CD8-positive, alpha-beta memory T cell (primary cell): ENCODE measurements at regions not wholly inside any gene's neighbourhood (a gene's known extent, or its start where the extent isn't known, plus 50 kb on each side); places are given as distances from the start of the nearest gene placed in this dataset.
"Not testable (repeated sequence)": the region's sequence is repeated elsewhere in the genome, so short reads cannot be mapped to it uniquely, and the experiment has no call there.

Experiments
- CTCF ChIA-PET: fragments of 350-600 bp; sonication (Branson Sonifier 250); formaldehyde crosslinking; loops from one replicate; lab custom pipeline; 2021; ENCODE audit warnings: antibody characterized with exemption; lab: Charles Lee
- POLR2A ChIA-PET: fragments of 350-600 bp; sonication (Branson Sonifier 250); formaldehyde crosslinking; loops from one replicate; lab custom pipeline; 2021; ENCODE audit warnings: antibody characterized with exemption; lab: Charles Lee
- DNase-seq, 5 donors: peaks; one replicate each; pipeline versions ENCODE4 v3.0.0 to v3.0.0-alpha.2; 2020 to 2022; ENCODE audit warnings: mixed read lengths in 1 of 5
- H3K27ac ChIP-seq: one replicate; pipeline ENCODE4 v1.7.0; 2013; ENCODE audit warnings: low read depth, mild to moderate bottlenecking, low read length, moderate library complexity
- H3K27me3 ChIP-seq: 2 replicates; pipeline ENCODE4 v1.7.0; 2013; ENCODE audit warnings: low read length, mild to moderate bottlenecking; ENCODE audit not compliant: insufficient read depth, poor library complexity, severe bottlenecking
- H3K36me3 ChIP-seq: 2 replicates; pipeline ENCODE4 v1.7.0; 2013; ENCODE audit warnings: mild to moderate bottlenecking, low read length, moderate library complexity; ENCODE audit not compliant: insufficient read depth
- H3K4me1 ChIP-seq: 2 replicates; pipeline ENCODE4 v1.7.0; 2013; ENCODE audit warnings: mild to moderate bottlenecking, low read length, moderate library complexity; ENCODE audit not compliant: insufficient read depth
- H3K4me3 ChIP-seq: 2 replicates; pipeline ENCODE4 v1.7.0; 2013; ENCODE audit warnings: mild to moderate bottlenecking, low read length
- H3K9me3 ChIP-seq: 2 replicates; pipeline ENCODE4 v1.7.0; 2013; ENCODE audit warnings: mild to moderate bottlenecking, low read length
- H3K27ac Mint-ChIP-seq, 8 donors: one replicate each; pipeline ENCODE4 v1.8.0; 2020 to 2021; ENCODE audit warnings: mixed read lengths in 8 of 8, mild to moderate bottlenecking in 6 of 8, inconsistent platforms in 3 of 8, moderate library complexity in 3 of 8
- H3K27me3 Mint-ChIP-seq, 2 donors: one replicate each; pipeline ENCODE4 v1.8.0; 2020 to 2021; ENCODE audit warnings: mixed read lengths in 2 of 2, mild to moderate bottlenecking in 1 of 2, moderate library complexity in 1 of 2
- H3K36me3 Mint-ChIP-seq, 3 donors: one replicate each; pipeline ENCODE4 v1.8.0; 2020 to 2021; ENCODE audit warnings: mixed read lengths in 3 of 3, inconsistent platforms in 1 of 3, mild to moderate bottlenecking in 1 of 3
- H3K4me1 Mint-ChIP-seq, 3 donors: one replicate each; pipeline ENCODE4 v1.8.0; 2020 to 2021; ENCODE audit warnings: mixed read lengths in 3 of 3, inconsistent platforms in 1 of 3, mild to moderate bottlenecking in 1 of 3
- H3K4me3 Mint-ChIP-seq, 7 donors: one replicate each; pipeline ENCODE4 v1.8.0; 2020 to 2021; ENCODE audit warnings: mixed read lengths in 7 of 7, mild to moderate bottlenecking in 6 of 7, moderate library complexity in 4 of 7, inconsistent platforms in 2 of 7
- H3K9me3 Mint-ChIP-seq, 5 donors: one replicate each; pipeline ENCODE4 v1.8.0; 2020 to 2022; ENCODE audit warnings: mixed read lengths in 5 of 5, mild to moderate bottlenecking in 3 of 5, moderate library complexity in 2 of 5, inconsistent platforms in 1 of 5

DNA sequence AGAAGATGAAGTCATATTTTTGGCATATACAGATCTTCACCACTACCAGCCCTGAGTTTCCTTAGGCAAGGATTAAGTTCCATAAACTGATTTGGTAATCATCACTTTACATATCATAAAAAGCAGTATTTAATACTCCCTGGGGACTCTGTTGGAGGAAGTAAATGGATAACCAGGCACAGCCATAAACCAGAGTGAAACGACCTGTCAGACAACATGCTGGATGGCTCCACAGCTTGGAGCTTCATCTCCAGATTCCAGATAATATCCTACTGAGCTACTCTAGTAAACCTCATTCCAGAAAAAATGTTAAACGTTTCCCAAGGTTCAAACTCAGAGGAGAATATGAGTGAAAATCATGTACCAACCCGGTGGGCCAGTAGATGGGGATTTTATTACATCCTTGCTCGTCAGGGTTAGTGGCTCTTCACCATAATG lies 109.2 kb downstream of the BASP1 start:
- ChIA-PET POLR2A (no interaction called here), CTCF (no interaction called here)
- no peaks in the 10 kb centered on the region for H3K27me3 ChIP-seq
- Mint-ChIP-seq H3K27me3 (no peaks in the 10 kb centered on the region), H3K36me3 (no peaks in the 10 kb centered on the region), H3K27ac (no peak overlapping the region), H3K9me3 (peaks cover 1 to 16% (median 3%) of the 10 kb centered on the region in 5 donors), H3K4me1 (no peaks in the 10 kb centered on the region), H3K4me3 (no peak overlapping the region)
- no peak overlapping the region for H3K27ac ChIP-seq
- H3K4me1 ChIP-seq = no peaks in the 10 kb centered on the region
- DNase-seq = no peak
- H3K9me3 ChIP-seq = no peaks in the 10 kb centered on the region
- H3K4me3 ChIP-seq = no peak overlapping the region
- H3K36me3 ChIP-seq = no peaks in the 10 kb centered on the region

DNA sequence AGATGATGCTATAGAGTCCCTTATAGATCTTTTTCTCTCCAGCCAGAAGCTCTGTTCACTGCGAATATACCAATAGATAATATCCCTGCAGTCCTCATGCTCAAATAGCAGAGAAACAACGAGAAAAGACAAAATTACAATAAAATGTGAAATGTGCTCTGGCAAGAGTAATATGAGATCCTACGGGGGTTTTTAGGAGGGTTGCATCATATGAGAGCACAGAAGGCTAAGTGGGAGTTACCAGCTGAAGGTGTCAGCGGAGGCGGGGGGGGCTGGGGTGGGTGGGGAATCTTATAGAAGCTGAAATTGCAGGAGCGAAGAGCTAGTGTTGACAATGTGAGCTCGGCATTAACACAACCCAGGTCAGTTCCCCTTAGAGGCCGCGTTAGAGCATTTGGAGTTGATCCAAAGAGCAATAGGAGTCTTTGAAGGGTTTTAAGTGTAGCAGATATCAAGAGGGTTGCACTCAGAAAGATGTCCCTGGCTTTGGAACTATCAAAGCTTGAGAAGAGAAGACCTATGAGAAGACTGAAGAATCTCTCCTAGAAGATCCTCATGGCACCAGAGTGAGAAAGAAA lies 109.7 kb downstream of the BASP1 start:
- Mint-ChIP-seq H3K4me3 (no peak overlapping the region), H3K36me3 (no peaks in the 10 kb centered on the region), H3K9me3 (peaks cover 3 to 16% (median 4%) of the 10 kb centered on the region in 5 donors), H3K27ac (no peak overlapping the region), H3K4me1 (no peaks in the 10 kb centered on the region), H3K27me3 (no peaks in the 10 kb centered on the region)
- Histone ChIP-seq H3K27me3 (no peaks in the 10 kb centered on the region), H3K9me3 (no peaks in the 10 kb centered on the region), H3K27ac (no peak overlapping the region), H3K36me3 (no peaks in the 10 kb centered on the region), H3K4me3 (no peak overlapping the region), H3K4me1 (no peaks in the 10 kb centered on the region)
- ChIA-PET CTCF (no interaction called here), POLR2A (no interaction called here)
- no peak for DNase-seq

DNA sequence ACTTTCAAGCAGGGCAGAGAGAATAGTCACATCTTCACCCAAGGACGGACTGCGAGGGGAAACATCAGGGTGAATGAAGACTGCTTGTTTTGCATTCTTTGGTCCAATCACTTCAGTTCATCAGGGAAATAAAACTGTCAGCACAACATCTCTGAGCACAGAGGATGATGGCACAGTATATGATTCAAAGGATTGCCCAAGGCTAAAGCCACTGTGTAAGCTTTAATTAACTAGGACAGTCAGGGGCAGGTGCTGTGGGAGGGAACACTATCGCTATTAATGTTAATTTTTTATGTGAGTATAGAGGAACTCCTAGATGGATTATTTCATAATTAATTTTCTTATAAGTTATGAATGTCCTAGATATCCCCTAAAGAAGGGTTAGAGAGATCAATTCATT lies 112.1 kb downstream of the BASP1 start:
- Histone ChIP-seq H3K4me1 (no peaks in the 10 kb centered on the region), H3K36me3 (no peaks in the 10 kb centered on the region), H3K27me3 (no peaks in the 10 kb centered on the region), H3K4me3 (no peak overlapping the region), H3K9me3 (no peaks in the 10 kb centered on the region), H3K27ac (no peak overlapping the region)
- no peak for DNase-seq
- CTCF ChIA-PET = no interaction called here
- Mint-ChIP-seq H3K36me3 (no peaks in the 10 kb centered on the region), H3K27ac (no peak overlapping the region), H3K27me3 (no peaks in the 10 kb centered on the region), H3K9me3 (peaks cover 3 to 20% (median 9%) of the 10 kb centered on the region in 5 donors), H3K4me1 (no peaks in the 10 kb centered on the region), H3K4me3 (no peak overlapping the region)
- POLR2A ChIA-PET = no interaction called here

DNA sequence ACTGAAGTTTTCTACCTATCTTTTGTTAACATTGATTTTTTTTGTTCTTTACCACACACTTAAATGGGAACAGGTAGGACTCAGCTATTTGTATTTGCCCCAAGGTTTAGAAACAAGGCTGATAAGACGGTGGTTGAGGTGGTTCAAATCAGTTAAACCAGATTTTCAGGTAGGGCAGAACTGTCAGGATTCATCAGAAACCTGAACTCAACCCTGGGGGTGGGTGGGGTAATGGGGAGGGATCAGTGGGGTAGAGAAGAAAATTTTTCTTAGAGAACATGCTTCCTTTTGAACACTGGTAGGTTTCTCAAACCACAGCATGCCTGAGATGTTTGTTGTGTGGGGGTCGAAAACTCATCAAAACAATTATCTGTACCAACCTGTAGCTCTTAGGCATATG lies 113.0 kb downstream of the BASP1 start:
- no peaks in the 10 kb centered on the region for H3K4me1 Mint-ChIP-seq
- POLR2A ChIA-PET = no interaction called here

DNA sequence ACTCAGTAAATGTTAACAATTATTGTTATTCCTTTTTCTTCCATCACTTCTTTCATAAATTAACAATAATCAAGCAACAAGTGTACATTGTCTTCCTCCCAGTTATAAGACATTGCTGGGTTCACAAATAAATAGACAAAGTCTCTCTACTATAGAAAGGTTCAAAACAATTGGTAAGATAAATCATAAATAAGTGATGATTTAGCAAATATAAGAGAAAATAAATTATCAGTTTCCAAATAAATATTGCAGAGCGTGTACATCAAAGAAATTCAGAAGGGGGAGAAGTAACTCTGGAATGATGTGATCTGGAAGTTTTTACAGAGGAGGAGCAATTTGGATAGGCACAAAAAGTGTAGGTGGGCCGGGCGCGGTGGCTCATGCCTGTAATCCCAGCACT lies 114.2 kb downstream of the BASP1 start:
- H3K27ac Mint-ChIP-seq = no peak overlapping the region
- Histone ChIP-seq H3K4me1 (no peaks in the 10 kb centered on the region), H3K36me3 (no peaks in the 10 kb centered on the region), H3K27me3 (no peaks in the 10 kb centered on the region), H3K9me3 (no peaks in the 10 kb centered on the region), H3K4me3 (no peak overlapping the region), H3K27ac (no peak overlapping the region)
- ChIA-PET CTCF (no interaction called here), POLR2A (no interaction called here)
- no peaks in the 10 kb centered on the region for H3K27me3 Mint-ChIP-seq
- no peak overlapping the region for H3K4me3 Mint-ChIP-seq
- no peaks in the 10 kb centered on the region for H3K4me1 Mint-ChIP-seq
- H3K9me3 Mint-ChIP-seq = peaks cover 6 to 20% (median 10%) of the 10 kb centered on the region in 5 donors
- no peak for DNase-seq
- no peaks in the 10 kb centered on the region for H3K36me3 Mint-ChIP-seq

More for the DNA sequence above, 113.0 kb downstream of the BASP1 start:
- Histone ChIP-seq H3K27ac (no peak overlapping the region), H3K4me1 (no peaks in the 10 kb centered on the region), H3K4me3 (no peak overlapping the region), H3K9me3 (no peaks in the 10 kb centered on the region), H3K27me3 (no peaks in the 10 kb centered on the region), H3K36me3 (no peaks in the 10 kb centered on the region)
- Mint-ChIP-seq H3K27ac (no peak overlapping the region), H3K9me3 (peaks cover 3 to 15% (median 9%) of the 10 kb centered on the region in 5 donors), H3K4me3 (no peak overlapping the region), H3K27me3 (no peaks in the 10 kb centered on the region), H3K36me3 (no peaks in the 10 kb centered on the region)
- DNase-seq = no peak
- CTCF ChIA-PET = no interaction called here

DNA sequence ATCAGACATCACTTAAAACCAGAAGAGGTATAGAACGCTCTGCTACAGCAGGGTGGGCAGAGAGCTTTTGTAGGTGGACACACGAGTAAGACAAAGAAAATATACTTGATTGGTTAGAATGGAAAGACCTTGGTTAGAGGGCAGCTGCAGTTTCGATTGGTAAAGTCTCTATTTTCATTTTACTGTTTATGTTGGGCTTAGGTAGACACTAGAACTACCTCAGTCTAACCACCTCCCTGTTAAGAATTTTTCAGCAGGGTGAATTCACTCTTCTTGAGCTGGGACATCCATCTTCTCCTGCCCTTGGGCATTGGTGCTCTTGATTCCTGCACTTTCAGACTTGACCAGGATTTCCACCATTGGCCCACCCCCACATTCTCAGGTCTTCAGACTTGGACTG lies 116.3 kb downstream of the BASP1 start:
- Histone ChIP-seq H3K27ac (no peak overlapping the region), H3K27me3 (no peaks in the 10 kb centered on the region), H3K4me1 (no peaks in the 10 kb centered on the region), H3K9me3 (no peaks in the 10 kb centered on the region), H3K4me3 (no peak overlapping the region), H3K36me3 (no peaks in the 10 kb centered on the region)
- Mint-ChIP-seq H3K4me1 (no peaks in the 10 kb centered on the region), H3K4me3 (no peak overlapping the region), H3K36me3 (no peaks in the 10 kb centered on the region), H3K27ac (no peak overlapping the region), H3K27me3 (no peaks in the 10 kb centered on the region), H3K9me3 (peaks cover 6 to 16% (median 13%) of the 10 kb centered on the region in 5 donors)
- CTCF ChIA-PET = no interaction called here
- POLR2A ChIA-PET = no interaction called here
- DNase-seq = no peak

DNA sequence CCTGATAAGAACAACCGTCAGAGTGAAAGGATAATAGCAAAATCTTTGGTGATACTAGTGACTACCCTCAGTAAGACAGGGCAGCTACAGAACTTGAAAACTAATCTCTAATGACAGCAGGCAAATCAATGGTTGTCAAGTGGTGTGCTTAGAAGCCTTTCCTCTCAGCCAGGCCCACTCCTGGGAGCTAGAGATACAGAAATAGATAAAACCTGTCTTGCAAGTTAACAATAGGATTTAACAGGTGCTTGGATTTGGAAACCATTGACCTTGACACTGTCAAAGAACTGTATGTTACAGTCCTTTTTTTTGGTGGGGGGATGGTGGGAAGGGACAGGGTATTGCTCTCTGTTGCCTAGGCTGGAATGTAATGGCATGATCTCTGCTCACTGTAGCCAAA lies 118.6 kb downstream of the BASP1 start:
- no peaks in the 10 kb centered on the region for H3K4me1 Mint-ChIP-seq
- Histone ChIP-seq H3K27ac (no peak overlapping the region), H3K27me3 (no peaks in the 10 kb centered on the region), H3K4me3 (no peak overlapping the region), H3K36me3 (no peaks in the 10 kb centered on the region), H3K9me3 (no peaks in the 10 kb centered on the region), H3K4me1 (no peaks in the 10 kb centered on the region)
- no peaks in the 10 kb centered on the region for H3K36me3 Mint-ChIP-seq
- H3K4me3 Mint-ChIP-seq = no peak overlapping the region
- ChIA-PET POLR2A (no interaction called here), CTCF (no interaction called here)
- no peaks in the 10 kb centered on the region for H3K27me3 Mint-ChIP-seq
- no peak overlapping the region for H3K27ac Mint-ChIP-seq
- DNase-seq = no peak
- H3K9me3 Mint-ChIP-seq = peaks cover 6 to 16% (median 13%) of the 10 kb centered on the region in 5 donors

DNA sequence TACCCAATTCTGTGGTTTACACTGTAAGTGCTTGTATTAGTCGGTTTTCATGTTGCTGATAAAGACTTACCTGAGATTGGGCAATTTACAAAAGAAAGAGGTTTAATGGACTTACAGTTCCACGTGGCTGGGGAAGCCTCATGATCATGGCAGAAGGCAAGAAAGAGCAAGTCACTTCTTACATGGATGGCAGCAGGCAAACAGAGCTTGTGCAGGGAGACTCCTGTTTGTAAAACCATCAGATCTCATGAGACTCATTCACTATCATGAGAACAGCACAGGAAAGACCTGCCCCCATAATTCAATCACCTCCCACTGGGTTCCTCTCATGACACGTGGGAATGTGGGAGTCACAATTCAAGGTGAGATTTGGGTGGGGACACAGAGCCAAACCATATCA lies 119.3 kb downstream of the BASP1 start:
- H3K4me3 ChIP-seq, H3K9me3 ChIP-seq, H3K4me1 ChIP-seq, DNase-seq, CTCF ChIA-PET, H3K27me3 Mint-ChIP-seq, H3K27ac Mint-ChIP-seq, H3K4me3 Mint-ChIP-seq, POLR2A ChIA-PET, H3K36me3 ChIP-seq, H3K36me3 Mint-ChIP-seq, H3K27me3 ChIP-seq, H3K4me1 Mint-ChIP-seq, H3K27ac ChIP-seq: not testable (repeated sequence)
- peaks cover 3 to 20% (median 13%) of the 10 kb centered on the region in 5 donors for H3K9me3 Mint-ChIP-seq

DNA sequence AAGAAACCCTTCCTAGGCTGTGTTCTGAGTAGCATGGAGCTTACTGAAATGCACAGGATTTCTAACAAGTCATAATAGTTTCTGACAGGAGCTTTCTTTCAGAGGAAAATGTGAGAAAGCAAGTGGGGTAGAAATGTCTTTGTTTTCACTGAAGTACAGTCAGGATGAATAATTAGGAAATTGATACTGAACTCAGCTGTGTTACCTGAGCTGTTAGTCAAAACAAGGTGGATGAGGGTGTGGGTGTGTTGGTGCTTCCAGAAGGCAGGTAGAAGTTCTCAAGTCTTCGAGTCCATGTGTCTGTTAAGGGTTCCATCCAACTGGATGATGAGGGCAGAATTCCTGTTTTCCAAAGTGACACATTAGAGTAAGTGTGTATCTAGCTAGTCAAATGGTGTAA lies 122.4 kb downstream of the BASP1 start:
- CTCF ChIA-PET = no interaction called here
- H3K4me1 Mint-ChIP-seq = no peaks in the 10 kb centered on the region

More for the DNA sequence above, 122.4 kb downstream of the BASP1 start:
- H3K27me3 ChIP-seq = no peaks in the 10 kb centered on the region
- H3K27me3 Mint-ChIP-seq = no peaks in the 10 kb centered on the region
- H3K27ac ChIP-seq = no peak overlapping the region
- H3K4me3 Mint-ChIP-seq = no peak overlapping the region
- no peak for DNase-seq
- no peaks in the 10 kb centered on the region for H3K36me3 ChIP-seq
- no peak overlapping the region for H3K27ac Mint-ChIP-seq
- no peak overlapping the region for H3K4me3 ChIP-seq
- H3K9me3 Mint-ChIP-seq = peaks cover 3 to 18% (median 14%) of the 10 kb centered on the region in 5 donors
- H3K9me3 ChIP-seq = no peaks in the 10 kb centered on the region
- POLR2A ChIA-PET = no interaction called here
- H3K36me3 Mint-ChIP-seq = no peaks in the 10 kb centered on the region
- no peaks in the 10 kb centered on the region for H3K4me1 ChIP-seq
